Testis (tissue), 2 donors: ENCODE measurements at regions not wholly inside any gene's neighbourhood (a gene's known extent, or its start where the extent isn't known, plus 50 kb on each side); places are given as distances from the start of the nearest gene placed in this dataset.

ENCODE experiments used
- DNase-seq: peaks from one replicate; pipeline ENCODE4 v3.0.0-alpha.2; 2019
- H3K27ac ChIP-seq, 2 donors: fragments of 200-600 bp; sonication (generic); one replicate each; pipeline ENCODE4 v1.5.1; 2019
- H3K27me3 ChIP-seq: fragments of 200-600 bp; sonication (generic); one replicate; pipeline ENCODE4 v1.5.1; 2019
- H3K36me3 ChIP-seq: fragments of 200-600 bp; sonication (generic); one replicate; pipeline ENCODE4 v1.5.1; 2017; ENCODE audit warnings: low read depth; ENCODE audit errors: missing control alignments
- H3K4me1 ChIP-seq: fragments of 200-600 bp; sonication (generic); one replicate; pipeline ENCODE4 v1.5.1; 2019
- H3K4me3 ChIP-seq, 2 donors: fragments of 200-600 bp; sonication (generic); one replicate each; pipeline ENCODE4 v1.5.1; 2017 to 2019
- H3K9me3 ChIP-seq: fragments of 200-600 bp; sonication (generic); one replicate; pipeline ENCODE4 v1.5.1; 2017
- POLR2A ChIP-seq: fragments of 450-650 bp; IDR thresholded peaks from one replicate; pipeline ENCODE4 v1.6.1; 2017; ENCODE audit warnings: antibody characterized with exemption, mild to moderate bottlenecking, moderate library complexity
- WGBS, 2 donors: methylation state at CpG; one replicate each; pipeline ENCODE4 v1.1.5; 2018; 5-methylcytosine and 5-hydroxymethylcytosine counted together
- intact Hi-C: fragments of 100-400 bp; cut with DNase I; formaldehyde crosslinking; loops from one replicate; pipeline ENCODE4 v1.15.1; 2023; ENCODE audit warnings: low total_unique reads
- TF ChIP-seq, protein P1 (sequence below), 3 experiments: fragments of 450-650 bp in 2 of 3; fragments of 200-600 bp in 1 of 3; sonication (generic) in 1 of 3; IDR thresholded peaks; one replicate each; pipeline ENCODE4 v1.5.1; 2016 to 2019; ENCODE audit warnings: antibody characterized with exemption in 3 of 3, mild to moderate bottlenecking in 2 of 3, moderate library complexity in 1 of 3

DNA sequence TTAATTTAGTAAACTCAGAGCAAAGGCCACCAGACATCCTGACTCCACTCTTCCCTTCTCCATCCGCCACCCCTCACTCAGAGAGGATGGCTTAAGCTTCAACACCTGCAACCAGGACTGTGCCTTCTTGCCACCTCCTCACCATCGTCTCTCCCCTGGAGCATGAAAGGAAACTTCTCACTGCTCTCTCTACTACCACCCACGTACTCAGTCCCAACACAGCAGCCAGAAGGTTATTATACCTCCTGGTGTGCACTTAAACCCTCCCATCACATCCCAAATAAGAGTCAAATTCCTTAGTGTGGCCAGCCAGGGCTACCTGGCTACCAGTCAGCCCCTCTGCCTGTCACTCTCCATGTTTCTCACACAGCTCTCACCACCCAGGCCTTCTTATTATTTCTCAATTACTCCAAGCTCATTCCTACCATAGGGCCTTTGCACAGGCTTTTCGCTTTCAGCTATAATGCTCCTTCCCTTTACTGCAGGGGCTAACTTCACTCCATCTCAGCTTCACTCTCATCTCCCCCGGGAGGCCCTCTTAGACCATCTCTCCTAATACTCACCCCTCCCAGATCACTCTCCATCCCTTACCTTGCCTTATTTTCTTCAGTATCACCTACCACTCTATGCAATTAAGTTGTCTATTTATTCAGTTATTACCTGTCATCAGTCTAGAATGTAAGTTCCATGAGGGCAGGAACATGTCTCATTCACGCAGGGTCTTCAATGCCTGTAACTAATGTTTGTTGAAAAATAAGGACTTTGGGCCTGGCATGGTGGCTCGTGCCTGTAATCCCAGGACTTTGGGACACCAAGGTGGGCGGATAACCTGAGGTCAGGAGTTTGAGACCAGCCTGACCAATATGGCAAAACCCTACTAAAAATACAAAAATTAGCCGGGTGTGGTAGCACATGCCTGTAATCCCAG lies 137.5 kb downstream of the TOMM20 start:
- TF ChIP-seq, protein P1, sequence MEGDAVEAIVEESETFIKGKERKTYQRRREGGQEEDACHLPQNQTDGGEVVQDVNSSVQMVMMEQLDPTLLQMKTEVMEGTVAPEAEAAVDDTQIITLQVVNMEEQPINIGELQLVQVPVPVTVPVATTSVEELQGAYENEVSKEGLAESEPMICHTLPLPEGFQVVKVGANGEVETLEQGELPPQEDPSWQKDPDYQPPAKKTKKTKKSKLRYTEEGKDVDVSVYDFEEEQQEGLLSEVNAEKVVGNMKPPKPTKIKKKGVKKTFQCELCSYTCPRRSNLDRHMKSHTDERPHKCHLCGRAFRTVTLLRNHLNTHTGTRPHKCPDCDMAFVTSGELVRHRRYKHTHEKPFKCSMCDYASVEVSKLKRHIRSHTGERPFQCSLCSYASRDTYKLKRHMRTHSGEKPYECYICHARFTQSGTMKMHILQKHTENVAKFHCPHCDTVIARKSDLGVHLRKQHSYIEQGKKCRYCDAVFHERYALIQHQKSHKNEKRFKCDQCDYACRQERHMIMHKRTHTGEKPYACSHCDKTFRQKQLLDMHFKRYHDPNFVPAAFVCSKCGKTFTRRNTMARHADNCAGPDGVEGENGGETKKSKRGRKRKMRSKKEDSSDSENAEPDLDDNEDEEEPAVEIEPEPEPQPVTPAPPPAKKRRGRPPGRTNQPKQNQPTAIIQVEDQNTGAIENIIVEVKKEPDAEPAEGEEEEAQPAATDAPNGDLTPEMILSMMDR (IDR thresholded peaks at IDR 0.05): no peak
- no peak for TF ChIP-seq POLR2A
- Histone ChIP-seq H3K9me3 (no peaks in the 10 kb centered on the region), H3K27me3 (no peaks in the 10 kb centered on the region), H3K36me3 (no peaks in the 10 kb centered on the region), H3K4me3 (no peak overlapping the region), H3K27ac (no peak overlapping the region), H3K4me1 (peaks cover 27% of the 10 kb centered on the region)
- intact Hi-C loops: loop anchor here (10.0 kb wide), 1 partner anchor 496 kb away; no protein-coding TSS in a partner anchor
- no peak for DNase-seq
- 92 to 96% methylated on average over 9 of the region's 9 CpGs for WGBS, 2 donors

DNA sequence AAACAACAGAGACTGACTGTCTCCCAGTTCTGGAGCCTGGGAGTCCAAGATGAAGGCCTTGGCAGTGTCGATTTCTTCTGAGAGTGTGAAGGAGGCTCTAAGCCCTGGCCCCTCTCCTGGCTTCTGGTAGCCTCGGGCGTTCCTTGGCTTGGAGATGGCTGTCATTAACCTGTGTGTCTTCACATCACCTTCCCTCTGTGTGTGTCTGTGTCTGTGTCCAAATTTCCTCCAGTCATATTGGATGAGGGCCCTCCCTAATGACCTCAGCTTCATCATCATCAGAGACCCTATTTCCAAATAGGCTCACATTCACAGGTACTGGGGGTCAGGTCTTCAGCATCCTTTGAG lies 138.3 kb downstream of the TOMM20 start:
- 34 to 75% methylated on average over 3 of the region's 3 CpGs for WGBS, 2 donors
- H3K4me3 ChIP-seq: no peak overlapping the region
- H3K4me1 ChIP-seq: peaks cover 35% of the 10 kb centered on the region
- no peak for TF ChIP-seq POLR2A
- TF ChIP-seq, protein P1 (IDR thresholded peaks at IDR 0.05): no peak
- no peak overlapping the region for H3K27ac ChIP-seq
- H3K27me3 ChIP-seq: no peaks in the 10 kb centered on the region
- no peaks in the 10 kb centered on the region for H3K36me3 ChIP-seq
- intact Hi-C loops: loop anchor here (10.0 kb wide), 1 partner anchor 496 kb away; no protein-coding TSS in a partner anchor
- H3K9me3 ChIP-seq: no peaks in the 10 kb centered on the region
- no peak for DNase-seq

DNA sequence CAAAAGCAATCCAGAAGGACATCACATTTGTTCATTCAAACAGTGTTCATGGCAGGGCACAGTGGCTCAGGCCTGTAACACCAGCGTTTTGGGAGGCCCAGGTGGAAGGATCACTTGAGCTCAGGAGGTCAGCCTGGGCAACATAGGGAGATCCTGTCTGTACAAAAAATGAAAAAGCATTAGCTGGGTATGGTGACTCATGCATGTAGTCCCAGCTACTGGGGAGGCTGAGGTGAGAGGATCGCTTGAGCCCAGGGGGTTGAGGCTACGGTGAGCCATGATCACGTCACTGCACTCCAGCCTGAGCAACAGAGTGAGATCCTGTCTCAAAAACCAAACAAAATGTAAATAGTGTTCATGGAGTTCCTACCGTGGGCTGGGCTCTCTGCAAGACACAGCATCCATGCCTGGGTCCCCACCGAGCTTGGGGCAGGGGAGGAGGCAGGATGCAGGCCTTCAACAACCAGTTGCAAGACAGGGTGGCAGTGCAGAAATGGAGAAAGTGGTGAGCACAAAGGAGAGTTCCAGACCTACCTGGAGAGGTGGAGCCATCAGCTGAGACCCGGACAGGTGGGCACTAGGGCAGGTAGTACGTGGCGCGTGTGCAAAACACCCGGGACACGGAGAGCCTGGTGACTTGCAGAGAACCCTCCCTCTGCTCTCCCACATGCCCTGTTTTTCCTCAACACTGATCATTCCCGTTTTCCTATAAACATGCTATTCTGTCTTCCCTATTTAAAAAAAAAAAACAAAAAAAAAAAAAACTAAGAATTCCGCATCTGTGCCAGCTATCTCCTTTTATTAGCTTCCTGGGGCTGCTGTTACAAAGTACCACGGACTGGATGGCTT lies 138.9 kb downstream of the TOMM20 start:
- Histone ChIP-seq H3K9me3 (no peaks in the 10 kb centered on the region), H3K36me3 (no peaks in the 10 kb centered on the region), H3K4me3 (no peak overlapping the region), H3K4me1 (peaks cover 41% of the 10 kb centered on the region), H3K27me3 (no peaks in the 10 kb centered on the region), H3K27ac (peak overlapping the region in 1 of 2 donors; percentile 93)
- WGBS, 2 donors: 83 to 87% methylated on average over 15 of the region's 15 CpGs
- intact Hi-C loops: loop anchor here (10.0 kb wide), 3 partner anchors 85 to 495 kb away; no protein-coding TSS in a partner anchor
- no peak for TF ChIP-seq POLR2A
- TF ChIP-seq, protein P1 (IDR thresholded peaks at IDR 0.05): no peak
- DNase-seq: no peak

DNA sequence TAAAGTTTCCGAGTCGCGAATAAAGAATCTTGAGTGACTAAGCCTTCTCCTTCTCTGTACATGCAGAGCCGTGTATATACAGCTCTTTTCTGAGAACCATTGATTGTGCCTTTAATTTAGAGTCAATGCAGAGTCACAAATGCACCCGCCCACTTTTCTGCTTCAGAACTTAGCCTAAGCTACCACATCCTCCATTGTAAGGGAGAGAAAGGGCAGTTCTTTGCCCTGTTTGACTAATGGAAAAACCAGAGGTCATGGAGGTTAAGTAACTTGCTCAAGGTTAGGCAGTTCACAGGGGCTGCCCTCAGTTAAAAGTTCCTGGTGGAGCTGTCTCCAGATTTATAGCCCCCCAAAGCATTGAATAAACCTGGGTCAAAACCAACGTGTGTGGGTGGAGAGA lies 139.6 kb downstream of the TOMM20 start:
- TF ChIP-seq, protein P1 (IDR thresholded peaks at IDR 0.05): no peak
- no peak for TF ChIP-seq POLR2A
- Histone ChIP-seq H3K27me3 (no peaks in the 10 kb centered on the region), H3K4me3 (no peak overlapping the region), H3K9me3 (no peaks in the 10 kb centered on the region), H3K36me3 (no peaks in the 10 kb centered on the region), H3K4me1 (peaks cover 48% of the 10 kb centered on the region), H3K27ac (peak overlapping the region in 1 of 2 donors; percentile 93)
- DNase-seq: no peak
- intact Hi-C loops: loop anchor here (10.0 kb wide), 2 partner anchors 86 to 264 kb away; no protein-coding TSS in a partner anchor
- WGBS, 2 donors: 87 to 90% methylated on average over 6 of the region's 6 CpGs
